Vagina (tissue), 2 donors: ENCODE measurements at regions not wholly inside any gene's neighbourhood (a gene's known extent, or its start where the extent isn't known, plus 50 kb on each side); places are given as distances from the start of the nearest gene placed in this dataset.

Experiments
- DNase-seq, 2 donors: peaks; one replicate each; pipeline ENCODE4 v3.0.0-alpha.2; 2017; ENCODE audit errors: extremely low spot score in 2 of 2
- H3K27ac ChIP-seq: fragments of 200-600 bp; sonication (generic); one replicate; pipeline ENCODE4 v1.5.1; 2019
- H3K27me3 ChIP-seq: fragments of 200-600 bp; sonication (generic); one replicate; pipeline ENCODE4 v1.5.1; 2019
- H3K36me3 ChIP-seq, 2 donors: fragments of 200-600 bp; sonication (generic); one replicate each; pipeline ENCODE4 v1.5.1; 2017 to 2019
- H3K4me1 ChIP-seq: fragments of 200-600 bp; sonication (generic); one replicate; pipeline ENCODE4 v1.5.1; 2019
- H3K4me3 ChIP-seq, 2 donors: fragments of 200-600 bp; sonication (generic); 1 replicate in 1 of 2; 2 replicates in 1 of 2; pipeline ENCODE4 v1.5.1; 2016 to 2019
- H3K9me3 ChIP-seq: fragments of 200-600 bp; sonication (generic); one replicate; pipeline ENCODE4 v1.5.1; 2019
- CTCF ChIP-seq, 3 experiments: fragments of 450-650 bp in 2 of 3; fragments of 200-600 bp in 1 of 3; sonication (generic) in 1 of 3; IDR thresholded peaks; one replicate each; pipeline ENCODE4 v1.5.1; 2017 to 2019; ENCODE audit warnings: antibody characterized with exemption in 3 of 3, mild to moderate bottlenecking in 2 of 3, moderate library complexity in 2 of 3
- POLR2A ChIP-seq, 2 donors: fragments of 450-650 bp; IDR thresholded peaks; one replicate each; pipeline ENCODE4 v1.6.1; 2017; ENCODE audit warnings: antibody characterized with exemption in 2 of 2, mild to moderate bottlenecking in 2 of 2, moderate library complexity in 2 of 2
- POLR2AphosphoS5 ChIP-seq, 2 donors: sonication (generic); formaldehyde crosslinking; IDR thresholded peaks; one replicate each; pipeline ENCODE4 v1.9.0; 2017; ENCODE audit warnings: antibody characterized with exemption in 2 of 2, mild to moderate bottlenecking in 2 of 2, low read depth in 1 of 2; ENCODE audit not compliant: insufficient read depth in 1 of 2
- intact Hi-C: fragments of 100-400 bp; cut with DNase I; formaldehyde crosslinking; loops from one replicate; pipeline ENCODE4 v1.15.1; 2023

GRCh38 chr5:14039063-14039462, 94.6 kb upstream of the DNAH5 start:
- Histone ChIP-seq H3K4me3 (no peak overlapping the region), H3K27me3 (no peaks in the 10 kb centered on the region), H3K36me3 (no peaks in the 10 kb centered on the region), H3K27ac (no peak overlapping the region), H3K4me1 (peaks cover 22% of the 10 kb centered on the region), H3K9me3 (no peaks in the 10 kb centered on the region)
- no peak for DNase-seq
- no peak for TF ChIP-seq CTCF (IDR thresholded peaks at IDR 0.05)
- no peak for TF ChIP-seq POLR2A (IDR thresholded peaks at IDR 0.05)
- no peak for TF ChIP-seq POLR2AphosphoS5 (IDR thresholded peaks at IDR 0.05; ENCODE audit: insufficient read depth in 1 of 2, low read depth in 1 of 2)
- intact Hi-C loops: no loop called here

GRCh38 chr5:14038341-14038959, 94.0 kb upstream of the DNAH5 start:
- no peak for DNase-seq
- H3K27ac ChIP-seq: no peak overlapping the region
- no peaks in the 10 kb centered on the region for H3K36me3 ChIP-seq
- intact Hi-C loops: no loop called here
- H3K4me3 ChIP-seq: no peak overlapping the region
- peaks cover 22% of the 10 kb centered on the region for H3K4me1 ChIP-seq
- no peaks in the 10 kb centered on the region for H3K9me3 ChIP-seq
- H3K27me3 ChIP-seq: no peaks in the 10 kb centered on the region
- TF ChIP-seq POLR2A (IDR thresholded peaks at IDR 0.05) (no peak), CTCF (IDR thresholded peaks at IDR 0.05) (no peak), POLR2AphosphoS5 (IDR thresholded peaks at IDR 0.05; ENCODE audit: insufficient read depth in 1 of 2, low read depth in 1 of 2) (no peak)

GRCh38 chr5:14036947-14037346, 92.5 kb upstream of the DNAH5 start:
- Histone ChIP-seq H3K27ac (no peak overlapping the region), H3K4me1 (peaks cover 22% of the 10 kb centered on the region), H3K4me3 (no peak overlapping the region), H3K36me3 (no peaks in the 10 kb centered on the region), H3K9me3 (no peaks in the 10 kb centered on the region), H3K27me3 (no peaks in the 10 kb centered on the region)
- TF ChIP-seq CTCF (IDR thresholded peaks at IDR 0.05) (no peak), POLR2A (IDR thresholded peaks at IDR 0.05) (no peak), POLR2AphosphoS5 (IDR thresholded peaks at IDR 0.05; ENCODE audit: insufficient read depth in 1 of 2, low read depth in 1 of 2) (no peak)
- intact Hi-C loops: no loop called here
- DNase-seq: no peak

- DNase-seq: no peak
- Histone ChIP-seq H3K27ac (peak overlapping the region; percentile 30), H3K4me3 (no peak overlapping the region), H3K27me3 (no peaks in the 10 kb centered on the region), H3K4me1 (peaks cover 22% of the 10 kb centered on the region), H3K36me3 (no peaks in the 10 kb centered on the region), H3K9me3 (no peaks in the 10 kb centered on the region)
- no peak for TF ChIP-seq POLR2A (IDR thresholded peaks at IDR 0.05)
- no peak for TF ChIP-seq POLR2AphosphoS5 (IDR thresholded peaks at IDR 0.05; ENCODE audit: insufficient read depth in 1 of 2, low read depth in 1 of 2)
- no peak for TF ChIP-seq CTCF (IDR thresholded peaks at IDR 0.05)
- intact Hi-C loops: no loop called here
Measured at GRCh38 chr5:14036514-14036913, 92.0 kb upstream of the DNAH5 start.

- H3K4me1 ChIP-seq: peaks cover 22% of the 10 kb centered on the region
- H3K27me3 ChIP-seq: no peaks in the 10 kb centered on the region
- H3K9me3 ChIP-seq: no peaks in the 10 kb centered on the region
- no peaks in the 10 kb centered on the region for H3K36me3 ChIP-seq
- H3K4me3 ChIP-seq: peak overlapping the region; percentile 17 to 21
- H3K27ac ChIP-seq: peak overlapping the region; percentile 30
- no peak for DNase-seq
- intact Hi-C loops: no loop called here
- TF ChIP-seq POLR2A (IDR thresholded peaks at IDR 0.05) (no peak), POLR2AphosphoS5 (IDR thresholded peaks at IDR 0.05; ENCODE audit: insufficient read depth in 1 of 2, low read depth in 1 of 2) (peak in 1 of 2 donors; percentile 79), CTCF (IDR thresholded peaks at IDR 0.05) (no peak)
Measured at GRCh38 chr5:14035859-14036503, 91.5 kb upstream of the DNAH5 start.
